GM12873 (cell line): ENCODE measurements at regions not wholly inside any gene's neighbourhood (a gene's known extent, or its start where the extent isn't known, plus 50 kb on each side); places are given as distances from the start of the nearest gene placed in this dataset.

ENCODE experiments used
- CTCF ChIP-seq: IDR thresholded peaks from 2 replicates; pipeline ENCODE4 v1.5.1; 2012; ENCODE audit warnings: low read depth, mild to moderate bottlenecking, moderate library complexity, low read length, control low read depth; ENCODE audit not compliant: insufficient read depth; ENCODE audit errors: missing control alignments

GRCh38 chr5:57855831-57856230 is 373.2 kb upstream of the ACTBL2 start:
- no peak for TF ChIP-seq CTCF

- no peak for TF ChIP-seq CTCF
Measured at GRCh38 chr5:57853929-57854697, 371.5 kb upstream of the ACTBL2 start.

DNA sequence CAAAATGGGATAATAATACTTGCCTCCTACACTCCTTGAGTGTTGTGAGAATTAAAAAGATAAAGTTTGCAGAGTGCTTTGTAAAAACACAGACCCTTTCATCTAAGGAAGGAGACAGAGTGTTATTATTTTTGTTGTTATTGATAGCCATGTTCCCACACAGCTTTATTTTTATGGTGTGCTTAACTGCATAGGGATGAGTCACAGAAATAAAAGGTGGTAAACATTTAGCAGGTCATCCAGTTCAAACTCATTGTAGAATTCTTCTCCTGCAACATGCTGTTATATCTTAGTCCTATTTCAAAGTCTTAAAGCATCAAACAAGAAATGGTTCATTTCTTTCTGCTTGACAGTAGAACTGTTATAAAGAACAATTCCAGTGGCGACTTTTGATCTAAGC is 367.5 kb upstream of the ACTBL2 start:
- no peak for TF ChIP-seq CTCF

- no peak for TF ChIP-seq CTCF
Measured at GRCh38 chr5:57845025-57845424, 362.4 kb upstream of the ACTBL2 start.

- TF ChIP-seq CTCF = no peak
Measured at GRCh38 chr5:57844410-57844809, 361.8 kb upstream of the ACTBL2 start.

GRCh38 chr5:57843059-57843367 is 360.4 kb upstream of the ACTBL2 start:
- TF ChIP-seq CTCF = no peak

DNA sequence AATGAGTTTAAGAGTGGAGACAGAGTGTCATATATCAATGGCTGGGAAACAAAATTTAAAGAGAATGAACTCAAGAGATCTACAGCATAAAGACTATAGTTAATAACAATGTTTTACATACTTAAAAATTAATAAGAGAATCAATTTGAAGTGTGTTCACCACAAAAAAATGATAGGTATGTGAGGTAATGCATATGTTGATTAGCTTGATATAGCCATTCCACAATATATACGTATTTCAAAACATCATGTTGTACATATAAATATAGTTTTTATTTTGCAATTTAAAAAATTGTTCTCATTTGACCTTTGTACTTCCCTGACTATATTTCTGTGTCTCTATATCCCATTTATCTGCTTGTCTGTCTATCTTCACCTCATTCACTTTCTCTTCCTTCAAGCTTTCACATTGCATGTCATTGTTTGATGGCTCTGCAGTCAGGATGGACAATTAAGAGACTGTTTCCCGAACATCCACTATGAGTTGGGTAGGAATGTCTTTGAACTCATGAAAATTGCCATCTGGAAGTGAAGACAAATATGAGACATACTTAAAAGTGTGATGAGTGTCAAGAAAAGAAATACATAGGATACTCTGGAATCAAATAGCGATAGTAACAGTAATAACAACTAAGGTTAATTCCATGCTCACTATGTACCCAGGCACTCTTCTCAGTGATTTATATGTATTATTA is 359.9 kb upstream of the ACTBL2 start:
- no peak for TF ChIP-seq CTCF
